HG03135 (cell line): ENCODE measurements at regions not wholly inside any gene's neighbourhood (a gene's known extent, or its start where the extent isn't known, plus 50 kb on each side); places are given as distances from the start of the nearest gene placed in this dataset.
"Not testable (repeated sequence)": the region's sequence is repeated elsewhere in the genome, so short reads cannot be mapped to it uniquely, and the experiment has no call there.

Experiments used
- ATAC-seq: cut with Tn5 transposase; IDR thresholded peaks from one replicate; pipeline ENCODE4 v1.9.1; 2021; ENCODE audit warnings: mild to moderate bottlenecking, moderate library complexity; ENCODE audit not compliant: unreplicated experiment

DNA sequence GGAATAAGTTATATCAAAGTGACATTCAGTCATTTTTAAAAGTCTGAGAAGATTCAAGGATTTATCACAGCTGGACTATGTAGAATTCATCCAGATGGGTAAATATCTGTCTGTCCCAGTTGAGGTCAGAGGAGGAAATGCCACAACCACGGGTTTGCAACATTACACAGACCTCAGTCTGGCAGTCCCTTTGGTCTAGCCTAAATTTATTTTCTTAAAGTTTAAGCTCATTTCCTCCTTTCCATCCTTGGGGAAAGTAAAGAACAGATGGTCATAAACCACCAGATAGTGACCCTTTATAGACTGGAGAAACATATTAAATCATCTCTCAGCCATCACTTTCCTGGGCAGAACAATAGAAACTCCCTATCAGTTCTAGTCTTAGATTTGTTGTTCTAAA, 238.4 kb upstream of the DDI1 start:
- ATAC-seq = no peak

- ATAC-seq = no peak
Measured at GRCh38 chr11:103798446-103798845, 238.0 kb upstream of the DDI1 start.

DNA sequence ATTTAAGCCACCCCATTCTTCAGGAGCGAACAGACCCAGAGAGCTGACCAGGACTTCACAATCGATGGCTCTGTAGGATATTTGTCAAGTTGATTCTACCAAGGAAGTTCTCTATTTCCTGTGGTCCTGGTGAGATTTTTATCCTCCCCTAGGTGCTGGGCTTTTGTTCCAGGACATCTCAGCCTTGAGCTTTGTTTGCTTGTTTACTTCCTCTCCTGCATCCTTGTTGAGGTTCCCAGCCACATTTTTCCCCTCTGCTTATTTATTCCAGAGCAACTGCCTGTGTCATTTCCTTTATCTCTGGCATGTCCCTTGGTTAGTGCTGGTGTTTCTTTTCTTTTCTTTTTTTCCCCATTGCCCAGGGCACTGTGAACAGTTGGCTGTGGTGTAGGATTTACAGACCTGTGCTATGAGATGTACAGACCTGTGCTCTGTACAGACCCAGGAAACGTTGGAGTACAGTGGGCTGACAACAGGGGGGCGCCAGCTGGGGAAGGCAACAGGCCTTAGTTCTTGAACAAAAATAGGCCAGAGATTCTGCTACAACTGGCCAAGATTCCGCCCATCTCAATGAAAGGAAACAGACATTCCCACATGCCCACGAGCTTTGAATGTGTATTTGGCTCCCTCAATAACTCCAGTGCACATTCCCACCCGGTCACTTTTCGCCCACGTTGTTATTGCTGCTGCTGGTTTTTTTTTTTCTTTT, 235.9 kb upstream of the DDI1 start:
- no peak for ATAC-seq

- no peak for ATAC-seq
Measured at GRCh38 chr11:103803062-103803461, 233.4 kb upstream of the DDI1 start.

DNA sequence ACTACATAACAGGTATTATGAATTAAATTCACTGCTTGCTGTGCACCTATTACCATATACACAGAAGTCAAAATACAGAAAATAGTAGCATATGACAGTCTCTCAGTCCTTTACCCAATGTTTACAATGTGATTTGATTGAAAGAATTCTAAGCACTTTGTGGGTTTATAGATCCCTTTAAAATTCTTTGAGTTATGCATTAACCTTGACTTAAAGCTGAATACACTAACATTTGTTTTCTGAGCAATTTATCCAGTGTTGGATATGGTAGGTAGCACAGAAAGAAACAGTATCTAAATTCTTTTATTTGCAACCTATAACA, 230.8 kb upstream of the DDI1 start:
- no peak for ATAC-seq

DNA sequence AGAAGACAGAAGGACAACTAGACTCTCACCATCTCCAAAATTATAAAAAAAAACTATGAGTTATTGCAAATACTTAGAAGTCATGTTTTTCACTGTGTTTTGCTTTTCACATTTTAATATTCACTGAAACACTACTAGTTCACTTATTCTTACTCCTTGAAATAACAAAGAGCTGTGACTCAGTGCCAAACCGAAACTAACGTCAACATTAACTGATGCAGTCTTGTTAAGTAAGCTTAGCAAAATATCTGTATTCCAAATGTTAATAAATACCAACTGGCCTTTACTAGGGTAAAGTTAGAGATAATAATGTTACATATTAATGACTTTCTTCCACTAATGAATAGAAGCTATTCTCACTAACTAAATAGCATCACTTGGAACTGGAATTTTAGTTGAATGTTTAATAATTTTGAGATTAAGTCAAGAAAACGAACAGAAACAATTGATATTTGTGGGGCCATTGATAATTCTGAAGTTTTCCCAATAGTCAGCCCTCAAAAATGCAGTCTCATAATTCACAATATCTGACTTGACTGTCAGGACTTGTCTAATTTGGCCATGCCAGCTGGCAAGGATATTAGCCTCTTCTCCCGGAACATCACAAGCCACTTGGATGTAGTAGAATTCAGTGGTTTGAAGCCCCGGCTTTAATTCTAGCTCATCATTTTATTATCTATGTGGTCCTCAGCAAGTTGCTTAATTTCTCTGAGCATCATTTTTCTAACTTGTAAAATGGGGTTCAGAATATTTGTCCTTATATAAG, 230.1 kb upstream of the DDI1 start:
- ATAC-seq = peak; percentile 69

DNA sequence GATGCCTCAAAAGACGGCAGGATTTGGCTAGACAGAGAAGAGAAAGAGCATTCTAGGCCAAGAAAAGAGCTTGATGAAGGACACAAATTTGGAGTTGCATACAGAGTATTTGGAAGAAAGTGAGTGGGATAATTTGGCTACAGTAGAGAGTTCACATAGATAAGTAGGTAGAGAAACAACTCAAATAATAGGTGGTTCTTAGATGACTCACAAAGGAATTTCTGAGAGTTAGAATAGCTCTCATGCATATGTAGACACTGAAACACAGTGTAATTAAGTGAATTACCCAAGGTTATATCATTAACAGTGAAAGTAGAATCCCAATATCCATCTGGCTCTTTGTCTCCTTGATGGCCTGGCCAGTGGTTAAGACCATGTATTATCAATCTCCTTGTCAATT, 228.6 kb upstream of the DDI1 start:
- ATAC-seq = no peak

GRCh38 chr11:103808252-103808651, 228.2 kb upstream of the DDI1 start:
- no peak for ATAC-seq

GRCh38 chr11:103811870-103812455, 224.5 kb upstream of the DDI1 start:
- no peak for ATAC-seq

DNA sequence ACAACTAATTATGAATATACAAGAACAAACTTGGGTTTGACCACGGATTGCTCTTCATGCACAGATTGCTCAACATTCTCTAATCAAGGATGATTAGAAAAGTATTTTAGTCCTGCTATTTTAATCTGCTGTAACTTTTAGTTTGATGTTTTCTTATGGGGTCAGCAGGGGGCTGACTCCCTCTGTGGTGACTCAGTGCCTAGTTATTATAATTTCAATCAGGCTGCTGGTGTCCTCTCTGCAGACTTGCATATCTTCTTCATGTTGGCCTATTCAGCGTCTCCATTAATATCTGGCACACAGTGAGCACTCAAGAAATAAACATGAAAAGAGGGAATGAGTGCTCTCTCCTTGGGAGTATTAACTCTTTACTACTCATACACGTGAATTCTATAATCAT, 223.8 kb upstream of the DDI1 start:
- no peak for ATAC-seq

- not testable (repeated sequence) for ATAC-seq
Measured at GRCh38 chr11:103820345-103820744, 216.1 kb upstream of the DDI1 start.

- no peak for ATAC-seq
Measured at GRCh38 chr11:103824116-103824515, 212.3 kb upstream of the DDI1 start.

GRCh38 chr11:103825469-103825868, 211.0 kb upstream of the DDI1 start:
- ATAC-seq = no peak

DNA sequence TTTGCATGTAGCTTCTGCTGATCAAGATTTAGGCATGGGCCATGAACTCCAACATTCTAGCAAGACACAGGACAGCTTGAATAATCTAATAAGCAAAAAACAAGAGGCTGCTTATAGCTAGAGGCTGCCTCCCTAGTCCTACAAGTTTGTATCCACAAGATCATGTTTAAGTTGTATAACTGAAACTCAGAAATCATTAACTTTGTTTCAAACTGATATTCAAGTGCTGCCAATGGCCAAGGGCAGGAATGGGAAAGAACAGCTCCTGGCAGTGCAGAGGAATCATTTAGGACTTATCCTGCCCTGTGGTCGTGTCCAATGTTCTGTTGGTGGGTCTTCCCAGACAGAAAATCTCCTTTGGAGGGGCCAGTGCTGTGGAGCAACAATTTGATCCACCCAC, 209.6 kb upstream of the DDI1 start:
- no peak for ATAC-seq

DNA sequence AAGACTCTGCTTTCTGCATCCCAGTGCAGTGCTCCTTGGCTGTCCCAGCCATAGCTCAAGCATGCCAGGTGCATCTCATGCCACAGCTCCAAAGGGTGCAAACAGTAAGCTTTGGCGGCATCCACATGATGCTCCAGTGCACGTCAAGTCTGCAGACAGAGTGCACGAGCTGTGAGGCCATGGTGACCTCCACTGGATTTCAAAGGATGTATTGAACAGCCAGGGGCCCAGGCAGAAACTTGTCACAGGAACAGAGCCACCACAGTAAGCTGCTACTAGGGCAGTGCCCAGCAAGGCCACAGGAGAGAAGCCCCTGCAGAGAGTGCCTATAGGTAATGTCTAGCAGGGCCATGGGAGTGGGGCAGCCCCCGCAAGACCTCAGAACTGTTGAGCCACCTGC, 206.8 kb upstream of the DDI1 start:
- no peak for ATAC-seq

- no peak for ATAC-seq
Measured at GRCh38 chr11:103830205-103830604, 206.2 kb upstream of the DDI1 start.

- no peak for ATAC-seq
Measured at GRCh38 chr11:103832762-103833161, 203.7 kb upstream of the DDI1 start.

DNA sequence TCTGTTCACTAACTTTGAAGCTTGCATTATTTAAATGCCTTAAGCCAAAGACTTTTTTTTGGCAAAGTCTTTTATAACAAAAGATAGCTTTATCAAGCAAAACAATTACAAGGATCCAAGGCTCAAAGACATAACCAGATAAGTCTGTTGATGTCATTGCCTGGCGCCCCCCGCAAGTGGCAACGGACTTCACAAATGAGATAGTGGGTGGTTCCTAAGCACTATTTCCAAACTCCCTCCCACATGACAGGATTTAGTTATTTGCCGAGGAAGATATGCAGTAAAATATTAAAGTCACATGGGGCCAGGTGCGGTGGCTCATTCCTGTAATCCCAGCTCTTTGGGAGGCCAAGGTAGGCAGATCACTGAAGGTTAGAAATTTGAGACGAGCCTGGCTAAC, 194.2 kb upstream of the DDI1 start:
- ATAC-seq = no peak

GRCh38 chr11:103842795-103843194, 193.6 kb upstream of the DDI1 start:
- ATAC-seq = no peak

DNA sequence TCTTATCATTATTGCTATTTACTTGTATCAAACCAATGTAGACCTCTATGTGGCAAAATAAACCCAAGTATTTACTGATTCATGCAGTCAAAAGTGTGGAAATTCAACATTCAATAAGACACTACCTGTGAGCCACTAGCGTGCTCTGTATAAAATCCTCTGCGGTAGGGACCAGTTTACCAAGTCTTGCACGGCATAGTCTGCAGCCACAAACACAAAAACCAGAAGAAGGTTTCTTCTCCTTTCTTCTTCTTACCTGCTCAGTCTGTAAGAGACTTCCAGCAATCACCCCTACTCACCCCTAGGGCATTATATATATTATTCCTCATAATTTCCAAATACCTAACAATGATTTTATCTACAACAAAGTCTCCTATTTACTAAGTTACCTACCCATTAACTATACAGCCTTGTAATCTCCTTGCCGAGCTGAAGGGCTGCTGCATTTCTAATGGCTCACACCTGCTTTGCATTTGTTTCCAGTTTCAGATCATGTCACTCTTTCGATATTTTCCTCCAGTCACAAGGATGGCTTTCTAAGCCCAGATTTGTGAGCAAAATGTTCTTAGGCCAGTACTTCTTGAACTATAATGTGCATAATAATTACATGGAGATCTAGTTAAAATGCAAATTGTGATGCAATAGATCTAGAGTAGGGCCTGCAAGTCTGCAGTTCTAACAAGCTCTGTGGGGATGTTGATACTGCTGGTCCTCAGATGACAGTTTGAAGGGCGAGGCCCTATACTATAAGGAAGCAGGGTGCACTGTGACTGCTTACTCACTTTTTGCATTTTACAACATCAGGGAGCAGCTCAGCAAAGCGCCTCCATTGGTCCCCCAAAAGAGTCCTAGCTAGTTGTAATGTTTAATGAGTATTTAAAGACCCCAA, 191.9 kb upstream of the DDI1 start:
- ATAC-seq = peak; percentile 98

GRCh38 chr11:103845331-103845730, 191.1 kb upstream of the DDI1 start:
- no peak for ATAC-seq
